OCI-LY7 (cell line): ENCODE measurements at regions not wholly inside any gene's neighbourhood (a gene's known extent, or its start where the extent isn't known, plus 50 kb on each side); places are given as distances from the start of the nearest gene placed in this dataset.

Experiments used
- EZH2phosphoT487 ChIP-seq: fragments of 200-600 bp; sonication (generic); IDR thresholded peaks from 2 replicates; pipeline ENCODE4 v1.6.1; 2018; ENCODE audit warnings: low read depth, borderline replicate concordance, mild to moderate bottlenecking, mixed run types, antibody characterized with exemption, low read length, moderate library complexity, mixed read lengths
- TF ChIP-seq, protein P1 (sequence below): fragments of 200-600 bp; sonication (generic); conservative IDR thresholded peaks from 2 replicates; pipeline ENCODE4 v1.5.1; 2014; ENCODE audit warnings: mild to moderate bottlenecking, antibody characterized with exemption, low read length, moderate library complexity, mixed read lengths

DNA sequence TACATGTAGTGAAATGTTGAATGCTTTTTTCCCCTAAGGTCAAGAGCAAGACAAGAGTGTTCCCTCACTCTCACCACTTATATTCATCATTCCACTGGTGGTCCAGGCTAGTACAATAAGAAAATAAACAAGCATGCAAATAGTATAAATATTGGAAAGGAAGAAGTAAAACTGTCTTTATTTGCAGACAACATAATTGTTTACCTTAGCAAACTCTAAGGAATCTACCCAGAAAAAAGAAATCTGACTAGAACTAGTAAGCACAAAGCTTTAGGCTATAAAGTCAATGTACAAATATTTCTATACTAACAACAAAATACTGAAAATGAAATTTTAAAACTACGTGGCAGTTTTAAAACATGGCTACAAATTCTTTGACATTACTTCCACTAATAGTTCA is 101.7 kb downstream of the CYB561 start:
- TF ChIP-seq, protein P1, sequence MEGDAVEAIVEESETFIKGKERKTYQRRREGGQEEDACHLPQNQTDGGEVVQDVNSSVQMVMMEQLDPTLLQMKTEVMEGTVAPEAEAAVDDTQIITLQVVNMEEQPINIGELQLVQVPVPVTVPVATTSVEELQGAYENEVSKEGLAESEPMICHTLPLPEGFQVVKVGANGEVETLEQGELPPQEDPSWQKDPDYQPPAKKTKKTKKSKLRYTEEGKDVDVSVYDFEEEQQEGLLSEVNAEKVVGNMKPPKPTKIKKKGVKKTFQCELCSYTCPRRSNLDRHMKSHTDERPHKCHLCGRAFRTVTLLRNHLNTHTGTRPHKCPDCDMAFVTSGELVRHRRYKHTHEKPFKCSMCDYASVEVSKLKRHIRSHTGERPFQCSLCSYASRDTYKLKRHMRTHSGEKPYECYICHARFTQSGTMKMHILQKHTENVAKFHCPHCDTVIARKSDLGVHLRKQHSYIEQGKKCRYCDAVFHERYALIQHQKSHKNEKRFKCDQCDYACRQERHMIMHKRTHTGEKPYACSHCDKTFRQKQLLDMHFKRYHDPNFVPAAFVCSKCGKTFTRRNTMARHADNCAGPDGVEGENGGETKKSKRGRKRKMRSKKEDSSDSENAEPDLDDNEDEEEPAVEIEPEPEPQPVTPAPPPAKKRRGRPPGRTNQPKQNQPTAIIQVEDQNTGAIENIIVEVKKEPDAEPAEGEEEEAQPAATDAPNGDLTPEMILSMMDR = no peak
- no peak for TF ChIP-seq EZH2phosphoT487
